ENCODE measurements at regions not wholly inside any gene's neighbourhood (a gene's known extent, or its start where the extent isn't known, plus 50 kb on each side); places are given as distances from the start of the nearest gene placed in this dataset.
"Not testable (repeated sequence)": the region's sequence is repeated elsewhere in the genome, so short reads cannot be mapped to it uniquely, and the experiment has no call there.

DNA sequence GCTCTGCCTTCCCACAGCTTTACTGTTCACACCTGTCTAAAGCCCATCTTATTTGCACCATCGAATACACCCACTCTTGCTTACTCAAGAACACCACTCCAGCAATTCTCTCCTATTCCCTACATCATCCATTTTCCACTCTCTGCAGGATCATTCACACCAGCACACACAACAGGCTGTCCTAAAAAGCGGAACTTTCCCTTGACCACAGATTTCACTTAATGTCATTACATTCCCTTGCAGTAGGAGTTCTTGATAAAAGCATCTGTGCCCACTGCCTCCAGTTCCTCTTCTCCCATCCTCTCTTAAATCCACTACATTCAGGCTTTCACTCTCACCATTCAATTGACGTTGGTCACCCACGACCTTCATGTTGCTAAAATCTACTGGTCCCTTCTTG is 103.0 kb upstream of the PABPC3 start:
- not testable (repeated sequence) for H3K27me3 ChIP-seq (ENCODE audit: control insufficient read depth in 1 of 2, insufficient read depth in 2 of 2, low read length in 2 of 2); H3K36me3 ChIP-seq (ENCODE audit: control insufficient read depth in 1 of 2, insufficient read depth in 2 of 2, low read length in 2 of 2); H3K4me1 ChIP-seq (ENCODE audit: control insufficient read depth in 1 of 2, insufficient read depth in 2 of 2, low read length in 2 of 2); H3K9ac ChIP-seq (ENCODE audit: low read depth in 1 of 2, low read length in 2 of 2); H3K27ac ChIP-seq (ENCODE audit: low read depth, low read length); H3K4me3 ChIP-seq (ENCODE audit: low read depth in 1 of 2, low read length in 2 of 2); H3K9me3 ChIP-seq (ENCODE audit: control insufficient read depth in 1 of 2, low read length in 2 of 2)

DNA sequence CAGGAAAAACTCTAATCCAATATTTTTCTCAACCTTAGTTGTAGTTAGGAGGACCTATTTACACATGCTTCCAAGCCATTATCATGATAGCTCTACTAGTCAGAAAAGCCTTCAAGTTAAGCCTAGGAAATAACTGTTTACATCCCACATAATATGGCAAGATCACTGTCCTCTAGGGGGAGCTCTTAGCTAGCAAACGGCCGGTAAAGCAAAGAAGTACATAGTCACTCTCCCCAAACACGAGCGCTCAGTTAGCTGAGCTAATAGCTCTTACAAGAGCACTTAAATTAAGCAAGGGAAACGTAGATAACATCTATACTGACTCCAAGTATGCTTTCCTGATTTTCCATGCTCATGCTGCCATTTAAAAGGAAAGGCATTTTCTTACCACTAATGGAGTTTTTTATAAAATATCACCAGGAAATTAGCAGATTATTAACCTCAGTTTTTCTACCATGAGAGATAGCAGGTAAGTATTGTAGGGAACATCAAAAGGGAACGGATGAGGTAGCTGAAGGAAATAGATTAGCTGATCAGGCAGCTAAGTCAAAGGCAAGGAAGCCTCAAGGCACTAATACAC is 100.6 kb upstream of the PABPC3 start:
- Histone ChIP-seq H3K9ac (ENCODE audit: low read depth in 1 of 2, low read length in 2 of 2) (no peak overlapping the region), H3K27me3 (ENCODE audit: control insufficient read depth in 1 of 2, insufficient read depth in 2 of 2, low read length in 2 of 2) (peaks cover 3% of the 10 kb centered on the region in 2 donors), H3K4me1 (ENCODE audit: control insufficient read depth in 1 of 2, insufficient read depth in 2 of 2, low read length in 2 of 2) (no peaks in the 10 kb centered on the region), H3K4me3 (ENCODE audit: low read depth in 1 of 2, low read length in 2 of 2) (no peak overlapping the region), H3K36me3 (ENCODE audit: control insufficient read depth in 1 of 2, insufficient read depth in 2 of 2, low read length in 2 of 2) (no peaks in the 10 kb centered on the region), H3K9me3 (ENCODE audit: control insufficient read depth in 1 of 2, low read length in 2 of 2) (no peaks in the 10 kb centered on the region), H3K27ac (ENCODE audit: low read depth, low read length) (no peak overlapping the region)

DNA sequence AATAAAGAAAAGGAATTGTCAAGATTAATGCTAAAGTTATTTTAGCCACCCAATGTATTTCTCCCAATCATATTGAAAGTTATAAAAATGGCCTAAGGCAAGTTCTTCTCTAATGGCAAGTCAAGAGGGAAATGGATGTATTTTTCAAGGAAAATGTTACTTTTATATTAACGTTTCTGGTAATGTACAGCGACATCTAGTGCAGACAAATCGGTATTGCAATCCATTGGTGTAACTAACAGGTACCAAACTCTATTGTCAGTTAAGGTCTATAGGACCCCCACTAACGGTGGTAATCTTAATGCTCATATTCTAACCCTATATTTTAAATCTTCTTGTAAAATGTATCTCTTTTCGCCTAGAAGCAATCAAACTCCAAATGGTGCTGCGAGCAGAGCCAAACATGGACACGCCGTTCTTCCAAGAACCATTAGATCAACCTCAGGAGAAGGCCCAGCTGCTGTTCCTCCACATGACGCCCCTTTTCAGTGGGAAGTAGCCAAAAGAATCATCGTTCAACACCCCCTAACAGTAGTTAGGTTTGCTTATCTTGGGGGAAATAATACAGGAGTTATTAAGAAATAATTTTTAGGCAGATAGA is 98.5 kb upstream of the PABPC3 start:
- Histone ChIP-seq H3K9ac (ENCODE audit: low read depth in 1 of 2, low read length in 2 of 2) (no peak overlapping the region), H3K27ac (ENCODE audit: low read depth, low read length) (no peak overlapping the region), H3K4me3 (ENCODE audit: low read depth in 1 of 2, low read length in 2 of 2) (no peak overlapping the region), H3K27me3 (ENCODE audit: control insufficient read depth in 1 of 2, insufficient read depth in 2 of 2, low read length in 2 of 2) (peaks cover 3 to 6% of the 10 kb centered on the region in 2 donors), H3K4me1 (ENCODE audit: control insufficient read depth in 1 of 2, insufficient read depth in 2 of 2, low read length in 2 of 2) (no peaks in the 10 kb centered on the region), H3K9me3 (ENCODE audit: control insufficient read depth in 1 of 2, low read length in 2 of 2) (no peaks in the 10 kb centered on the region), H3K36me3 (ENCODE audit: control insufficient read depth in 1 of 2, insufficient read depth in 2 of 2, low read length in 2 of 2) (no peaks in the 10 kb centered on the region)

DNA sequence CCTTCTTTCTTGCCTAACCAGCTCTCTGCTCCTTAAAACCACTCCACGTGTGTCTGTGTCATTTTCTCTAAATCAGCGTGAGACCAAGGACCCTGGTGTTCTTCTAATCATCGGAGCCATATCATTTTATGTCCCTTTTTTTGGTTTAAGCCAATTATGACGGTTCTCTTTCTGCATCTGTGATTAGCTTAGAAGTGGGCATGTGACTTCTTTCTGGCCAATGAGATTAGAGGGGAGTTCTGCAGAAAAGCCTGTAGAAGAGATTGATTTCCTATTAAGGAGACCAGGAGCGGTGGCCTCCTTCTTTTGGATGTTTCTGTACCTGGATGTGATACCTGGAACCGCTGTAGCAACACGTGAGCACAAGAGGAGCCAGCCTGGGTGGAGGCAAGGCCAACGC is 97.5 kb upstream of the PABPC3 start:
- H3K9me3 ChIP-seq (ENCODE audit: control insufficient read depth in 1 of 2, low read length in 2 of 2) = no peaks in the 10 kb centered on the region
- no peak overlapping the region for H3K4me3 ChIP-seq (ENCODE audit: low read depth in 1 of 2, low read length in 2 of 2)
- H3K9ac ChIP-seq (ENCODE audit: low read depth in 1 of 2, low read length in 2 of 2) = no peak overlapping the region
- H3K27me3 ChIP-seq (ENCODE audit: control insufficient read depth in 1 of 2, insufficient read depth in 2 of 2, low read length in 2 of 2) = peaks cover 0 to 6% of the 10 kb centered on the region in 2 donors
- no peaks in the 10 kb centered on the region for H3K4me1 ChIP-seq (ENCODE audit: control insufficient read depth in 1 of 2, insufficient read depth in 2 of 2, low read length in 2 of 2)
- no peaks in the 10 kb centered on the region for H3K36me3 ChIP-seq (ENCODE audit: control insufficient read depth in 1 of 2, insufficient read depth in 2 of 2, low read length in 2 of 2)
- H3K27ac ChIP-seq (ENCODE audit: low read depth, low read length) = no peak overlapping the region

- Histone ChIP-seq H3K36me3 (ENCODE audit: control insufficient read depth in 1 of 2, insufficient read depth in 2 of 2, low read length in 2 of 2) (no peaks in the 10 kb centered on the region), H3K4me3 (ENCODE audit: low read depth in 1 of 2, low read length in 2 of 2) (no peak overlapping the region), H3K4me1 (ENCODE audit: control insufficient read depth in 1 of 2, insufficient read depth in 2 of 2, low read length in 2 of 2) (no peaks in the 10 kb centered on the region), H3K27me3 (ENCODE audit: control insufficient read depth in 1 of 2, insufficient read depth in 2 of 2, low read length in 2 of 2) (peaks cover 0 to 6% of the 10 kb centered on the region in 2 donors), H3K9me3 (ENCODE audit: control insufficient read depth in 1 of 2, low read length in 2 of 2) (no peaks in the 10 kb centered on the region), H3K27ac (ENCODE audit: low read depth, low read length) (no peak overlapping the region), H3K9ac (ENCODE audit: low read depth in 1 of 2, low read length in 2 of 2) (no peak overlapping the region)
Observed at GRCh38 chr13:25001476-25002206, 94.3 kb upstream of the PABPC3 start.

DNA sequence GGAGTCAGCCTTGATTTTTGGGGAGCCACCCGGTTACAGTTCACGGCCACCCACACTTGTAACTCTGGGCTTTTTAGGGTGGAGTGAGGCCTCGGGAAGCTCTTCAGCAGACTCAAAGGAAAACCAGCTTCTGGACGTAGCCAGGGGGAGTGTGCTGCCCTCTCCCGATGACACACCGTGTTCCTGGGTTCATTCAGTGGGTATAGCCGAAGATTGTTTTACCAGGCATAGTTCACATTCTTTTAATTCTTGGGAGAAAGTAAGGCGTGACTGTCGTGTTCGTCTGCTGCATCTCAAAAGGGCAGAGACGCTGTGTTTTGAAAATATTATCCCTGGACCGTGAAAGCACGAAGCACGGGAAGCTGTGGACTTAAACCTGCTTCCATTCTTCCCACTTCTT is 93.6 kb upstream of the PABPC3 start:
- H3K9me3 ChIP-seq (ENCODE audit: control insufficient read depth in 1 of 2, low read length in 2 of 2); H3K27me3 ChIP-seq (ENCODE audit: control insufficient read depth in 1 of 2, insufficient read depth in 2 of 2, low read length in 2 of 2); H3K4me1 ChIP-seq (ENCODE audit: control insufficient read depth in 1 of 2, insufficient read depth in 2 of 2, low read length in 2 of 2); H3K36me3 ChIP-seq (ENCODE audit: control insufficient read depth in 1 of 2, insufficient read depth in 2 of 2, low read length in 2 of 2); H3K27ac ChIP-seq (ENCODE audit: low read depth, low read length); H3K9ac ChIP-seq (ENCODE audit: low read depth in 1 of 2, low read length in 2 of 2); H3K4me3 ChIP-seq (ENCODE audit: low read depth in 1 of 2, low read length in 2 of 2): not testable (repeated sequence)

DNA sequence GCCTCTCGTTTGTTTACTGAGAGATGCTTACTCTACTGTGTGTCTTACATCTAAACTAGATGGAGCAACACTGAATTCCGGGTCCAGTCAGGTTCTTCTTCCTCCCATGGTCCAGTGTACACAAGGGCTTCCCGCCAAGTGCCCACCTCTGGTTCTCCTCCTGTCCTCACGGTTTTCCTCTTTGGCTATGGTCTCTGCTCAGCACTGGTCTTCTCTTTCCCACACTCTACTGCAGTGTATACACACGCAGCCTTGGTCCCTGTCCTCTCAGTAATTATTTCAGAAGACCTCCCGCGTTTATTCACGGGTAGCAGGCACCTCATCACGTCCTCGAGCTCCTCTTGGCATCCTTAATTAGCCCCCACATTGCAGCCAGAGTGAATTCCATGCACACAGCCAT is 91.4 kb upstream of the PABPC3 start:
- H3K36me3 ChIP-seq (ENCODE audit: control insufficient read depth in 1 of 2, insufficient read depth in 2 of 2, low read length in 2 of 2); H3K9me3 ChIP-seq (ENCODE audit: control insufficient read depth in 1 of 2, low read length in 2 of 2); H3K4me3 ChIP-seq (ENCODE audit: low read depth in 1 of 2, low read length in 2 of 2); H3K4me1 ChIP-seq (ENCODE audit: control insufficient read depth in 1 of 2, insufficient read depth in 2 of 2, low read length in 2 of 2); H3K9ac ChIP-seq (ENCODE audit: low read depth in 1 of 2, low read length in 2 of 2); H3K27me3 ChIP-seq (ENCODE audit: control insufficient read depth in 1 of 2, insufficient read depth in 2 of 2, low read length in 2 of 2); H3K27ac ChIP-seq (ENCODE audit: low read depth, low read length): not testable (repeated sequence)

GRCh38 chr13:25005050-25005497 is 90.9 kb upstream of the PABPC3 start:
- H3K27me3 ChIP-seq (ENCODE audit: control insufficient read depth in 1 of 2, insufficient read depth in 2 of 2, low read length in 2 of 2); H3K9me3 ChIP-seq (ENCODE audit: control insufficient read depth in 1 of 2, low read length in 2 of 2); H3K27ac ChIP-seq (ENCODE audit: low read depth, low read length); H3K36me3 ChIP-seq (ENCODE audit: control insufficient read depth in 1 of 2, insufficient read depth in 2 of 2, low read length in 2 of 2); H3K9ac ChIP-seq (ENCODE audit: low read depth in 1 of 2, low read length in 2 of 2); H3K4me3 ChIP-seq (ENCODE audit: low read depth in 1 of 2, low read length in 2 of 2); H3K4me1 ChIP-seq (ENCODE audit: control insufficient read depth in 1 of 2, insufficient read depth in 2 of 2, low read length in 2 of 2): not testable (repeated sequence)

GRCh38 chr13:25007389-25007788 is 88.5 kb upstream of the PABPC3 start:
- not testable (repeated sequence) for H3K36me3 ChIP-seq (ENCODE audit: control insufficient read depth in 1 of 2, insufficient read depth in 2 of 2, low read length in 2 of 2); H3K27ac ChIP-seq (ENCODE audit: low read depth, low read length); H3K9me3 ChIP-seq (ENCODE audit: control insufficient read depth in 1 of 2, low read length in 2 of 2); H3K27me3 ChIP-seq (ENCODE audit: control insufficient read depth in 1 of 2, insufficient read depth in 2 of 2, low read length in 2 of 2); H3K9ac ChIP-seq (ENCODE audit: low read depth in 1 of 2, low read length in 2 of 2); H3K4me1 ChIP-seq (ENCODE audit: control insufficient read depth in 1 of 2, insufficient read depth in 2 of 2, low read length in 2 of 2); H3K4me3 ChIP-seq (ENCODE audit: low read depth in 1 of 2, low read length in 2 of 2)

DNA sequence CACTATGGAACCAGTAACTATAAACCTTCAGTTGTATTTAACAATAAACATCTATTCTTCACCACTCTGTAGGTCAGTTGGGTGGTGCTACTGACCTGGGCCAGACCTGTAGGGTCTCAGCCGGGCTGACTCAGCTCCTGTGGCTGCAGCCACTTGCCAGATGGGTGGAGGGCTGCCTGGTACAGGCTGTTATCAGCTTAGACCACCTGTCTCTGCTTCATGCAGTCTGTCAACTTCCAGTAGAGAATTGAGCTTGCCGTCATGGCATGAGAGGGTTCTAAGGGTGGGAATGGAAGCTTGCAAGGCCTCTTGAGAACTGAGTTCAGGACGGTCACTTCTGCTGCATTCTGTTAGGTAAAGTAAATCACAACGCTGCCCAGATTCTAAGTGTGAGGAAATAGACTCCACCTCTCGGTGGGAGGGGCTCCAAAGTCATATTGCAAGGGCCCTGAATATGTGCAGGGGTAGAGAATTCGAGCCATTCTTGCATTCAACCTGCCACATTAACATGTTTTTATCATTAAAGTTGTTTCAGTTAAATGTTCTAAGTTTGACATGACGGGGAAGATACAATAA is 81.5 kb upstream of the PABPC3 start:
- not testable (repeated sequence) for H3K9me3 ChIP-seq (ENCODE audit: control insufficient read depth in 1 of 2, low read length in 2 of 2); H3K27ac ChIP-seq (ENCODE audit: low read depth, low read length); H3K27me3 ChIP-seq (ENCODE audit: control insufficient read depth in 1 of 2, insufficient read depth in 2 of 2, low read length in 2 of 2); H3K36me3 ChIP-seq (ENCODE audit: control insufficient read depth in 1 of 2, insufficient read depth in 2 of 2, low read length in 2 of 2); H3K9ac ChIP-seq (ENCODE audit: low read depth in 1 of 2, low read length in 2 of 2); H3K4me3 ChIP-seq (ENCODE audit: low read depth in 1 of 2, low read length in 2 of 2); H3K4me1 ChIP-seq (ENCODE audit: control insufficient read depth in 1 of 2, insufficient read depth in 2 of 2, low read length in 2 of 2)
